WERI-Rb-1 (cell line): ENCODE measurements at regions not wholly inside any gene's neighbourhood (a gene's known extent, or its start where the extent isn't known, plus 50 kb on each side); places are given as distances from the start of the nearest gene placed in this dataset.

Source experiments
- DNase-seq: peaks from one replicate; pipeline ENCODE4 v3.0.0-alpha.2; 2020
- H3K27ac ChIP-seq: fragments of 250-450 bp; sonication (Bioruptor Pico); 2 replicates; pipeline ENCODE4 v1.5.1; 2020; ENCODE audit warnings: mild to moderate bottlenecking, moderate library complexity
- H3K27me3 ChIP-seq: fragments of 250-450 bp; sonication (Bioruptor Pico); 2 replicates; pipeline ENCODE4 v1.5.1; 2021; ENCODE audit warnings: mild to moderate bottlenecking, low read depth, moderate library complexity; ENCODE audit not compliant: insufficient read depth, severe bottlenecking
- H3K36me3 ChIP-seq: fragments of 250-450 bp; sonication (Bioruptor Pico); 2 replicates; pipeline ENCODE4 v1.5.1; 2020; ENCODE audit warnings: mild to moderate bottlenecking, moderate library complexity
- H3K4me3 ChIP-seq: 2 replicates; pipeline ENCODE4 v1.5.1; 2011; ENCODE audit warnings: low read depth, mild to moderate bottlenecking, control low read depth, low read length
- H3K9me3 ChIP-seq: fragments of 250-450 bp; sonication (Bioruptor Pico); 2 replicates; pipeline ENCODE4 v1.5.1; 2021; ENCODE audit warnings: mild to moderate bottlenecking, moderate library complexity; ENCODE audit not compliant: severe bottlenecking
- CTCF ChIP-seq: IDR thresholded peaks from 2 replicates; pipeline ENCODE4 v1.5.1; 2011; ENCODE audit warnings: low read depth, mild to moderate bottlenecking, control low read depth, inconsistent platforms, low read length

- Histone ChIP-seq H3K27me3 (no peaks in the 10 kb centered on the region), H3K36me3 (no peaks in the 10 kb centered on the region), H3K9me3 (no peaks in the 10 kb centered on the region), H3K4me3 (no peak overlapping the region), H3K27ac (no peak overlapping the region)
- TF ChIP-seq CTCF = no peak
- no peak for DNase-seq
Observed at GRCh38 chr10:4312051-4312835, 513.8 kb upstream of the AKR1E2 start.

- Histone ChIP-seq H3K4me3 (no peak overlapping the region), H3K27ac (no peak overlapping the region), H3K36me3 (no peaks in the 10 kb centered on the region), H3K9me3 (no peaks in the 10 kb centered on the region), H3K27me3 (no peaks in the 10 kb centered on the region)
- no peak for DNase-seq
- TF ChIP-seq CTCF = no peak
Observed at GRCh38 chr10:4310172-4310571, 515.8 kb upstream of the AKR1E2 start.

- Histone ChIP-seq H3K36me3 (no peaks in the 10 kb centered on the region), H3K4me3 (no peak overlapping the region), H3K27ac (no peak overlapping the region), H3K9me3 (no peaks in the 10 kb centered on the region), H3K27me3 (no peaks in the 10 kb centered on the region)
- DNase-seq = no peak
- no peak for TF ChIP-seq CTCF
Observed at GRCh38 chr10:4307910-4308309, 518.1 kb upstream of the AKR1E2 start.

- no peak for DNase-seq
- no peak for TF ChIP-seq CTCF
- Histone ChIP-seq H3K27ac (no peak overlapping the region), H3K9me3 (no peaks in the 10 kb centered on the region), H3K36me3 (no peaks in the 10 kb centered on the region), H3K4me3 (no peak overlapping the region), H3K27me3 (no peaks in the 10 kb centered on the region)
Observed at GRCh38 chr10:4306871-4307270, 519.1 kb upstream of the AKR1E2 start.

GRCh38 chr10:4303045-4303444, 518.0 kb upstream of the KLF6 start:
- DNase-seq = no peak
- H3K9me3 ChIP-seq = no peaks in the 10 kb centered on the region
- TF ChIP-seq CTCF = no peak
- H3K27ac ChIP-seq = no peak overlapping the region
- no peaks in the 10 kb centered on the region for H3K27me3 ChIP-seq
- no peaks in the 10 kb centered on the region for H3K36me3 ChIP-seq
- H3K4me3 ChIP-seq = no peak overlapping the region
